HG03175 (cell line): ENCODE measurements at regions not wholly inside any gene's neighbourhood (a gene's known extent, or its start where the extent isn't known, plus 50 kb on each side); places are given as distances from the start of the nearest gene placed in this dataset.
"Not testable (repeated sequence)": the region's sequence is repeated elsewhere in the genome, so short reads cannot be mapped to it uniquely, and the experiment has no call there.

ENCODE experiments used
- ATAC-seq: cut with Tn5 transposase; IDR thresholded peaks from one replicate; pipeline ENCODE4 v1.9.1; 2021; ENCODE audit warnings: mild to moderate bottlenecking, moderate library complexity; ENCODE audit not compliant: unreplicated experiment

DNA sequence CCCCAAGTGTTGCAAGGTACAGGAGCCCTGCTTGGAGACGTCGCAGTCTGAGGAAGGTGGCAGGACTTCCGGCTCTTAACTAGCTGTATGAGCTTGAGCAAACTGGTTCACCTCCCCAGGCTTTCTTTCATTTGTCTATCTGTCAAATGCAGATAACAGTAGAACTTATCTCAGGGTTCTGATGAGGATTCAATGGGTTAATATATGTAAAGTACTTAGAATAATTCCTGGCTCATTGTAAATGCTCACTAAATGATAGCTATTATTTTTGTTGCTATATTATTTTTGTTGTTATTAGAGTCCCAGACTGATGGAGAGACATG lies 108.5 kb upstream of the IPO9 start:
- ATAC-seq = no peak

GRCh38 chr1:201721082-201722049 lies 107.6 kb upstream of the IPO9 start:
- ATAC-seq = no peak

- ATAC-seq = no peak
Measured at GRCh38 chr1:201724039-201724765, 104.8 kb upstream of the IPO9 start.

GRCh38 chr1:201724766-201725118 lies 104.2 kb upstream of the IPO9 start:
- no peak for ATAC-seq

DNA sequence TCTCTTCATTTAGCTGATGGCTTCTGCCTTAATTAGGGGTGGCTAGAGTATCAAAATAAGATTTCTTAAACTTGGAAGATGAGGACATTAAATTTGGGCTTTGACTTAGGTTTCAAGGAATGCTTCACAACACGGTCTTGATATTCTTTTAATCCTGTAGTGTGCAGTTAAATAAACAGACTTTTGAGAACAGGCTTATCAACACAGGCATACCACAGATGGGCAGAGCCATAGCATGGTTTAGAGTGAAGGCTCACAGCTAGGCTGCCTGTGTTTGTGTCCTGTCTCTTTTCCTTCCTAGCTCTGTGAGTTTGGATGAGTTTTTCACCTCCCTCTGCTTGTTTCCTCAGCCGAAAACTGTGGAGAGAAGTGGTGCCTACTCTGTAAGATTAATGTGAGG lies 102.3 kb upstream of the IPO9 start:
- ATAC-seq = no peak

DNA sequence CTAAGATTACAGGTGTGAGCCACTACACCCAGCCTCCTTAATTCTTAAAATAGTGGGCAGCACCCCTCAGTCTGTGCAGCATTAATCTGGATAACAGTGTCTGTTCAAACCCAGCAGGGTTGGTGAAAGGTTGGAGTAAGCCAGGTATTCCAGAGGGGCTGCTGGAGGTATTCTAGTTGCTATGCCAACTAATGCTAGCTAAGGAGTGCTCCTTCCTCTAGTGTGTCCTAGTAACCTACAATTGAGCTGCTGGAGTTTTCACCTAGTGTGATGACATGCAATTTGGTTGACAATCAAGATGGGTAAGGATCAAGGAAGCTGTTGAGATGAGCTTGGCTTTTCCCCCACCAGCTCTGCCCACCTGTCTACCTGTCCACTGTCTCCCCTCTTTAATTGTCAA lies 100.2 kb upstream of the IPO9 start:
- no peak for ATAC-seq

GRCh38 chr1:201729973-201730608 lies 98.9 kb upstream of the IPO9 start:
- ATAC-seq = no peak

- no peak for ATAC-seq
Measured at GRCh38 chr1:201730611-201731010, 98.3 kb upstream of the IPO9 start.

GRCh38 chr1:201731142-201731541 lies 97.8 kb upstream of the IPO9 start:
- no peak for ATAC-seq

DNA sequence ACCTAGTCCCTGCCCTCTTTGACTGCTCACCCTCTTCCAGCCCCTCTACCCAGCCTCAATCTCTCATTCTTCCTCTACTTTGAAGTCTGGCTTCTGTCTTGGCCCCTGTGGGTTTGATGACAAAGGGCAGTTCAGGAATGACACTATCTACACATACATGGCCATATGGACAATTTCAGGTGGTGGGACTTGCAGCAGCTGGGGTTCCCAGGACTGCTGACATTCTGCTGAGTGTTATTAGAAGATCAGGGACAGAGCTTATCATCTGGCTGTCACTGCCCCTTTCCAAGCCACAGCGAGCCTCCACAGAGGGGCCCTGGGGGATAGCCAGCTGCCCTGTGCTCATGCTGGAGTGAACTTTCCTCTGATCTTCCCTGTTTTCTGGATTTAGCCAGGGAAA lies 97.4 kb upstream of the IPO9 start:
- no peak for ATAC-seq

DNA sequence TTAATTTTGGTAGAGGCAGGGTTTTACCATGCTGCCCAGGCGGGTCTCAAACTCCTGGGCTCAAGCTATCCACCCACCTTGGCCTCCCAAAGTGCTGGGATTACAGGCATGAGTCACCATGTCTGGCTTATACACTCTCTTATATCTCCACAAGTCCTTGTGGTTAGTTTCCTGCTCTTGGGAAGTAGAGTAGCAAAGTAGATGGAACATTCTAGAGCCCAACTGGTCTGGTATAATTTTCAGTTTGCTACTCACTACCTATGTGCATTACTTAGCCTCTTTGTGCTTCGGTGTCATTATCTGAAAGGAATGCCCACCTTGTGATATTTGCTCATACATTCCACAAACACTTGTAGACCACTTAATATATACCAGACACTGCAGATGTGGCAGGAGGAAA lies 96.6 kb upstream of the IPO9 start:
- no peak for ATAC-seq

DNA sequence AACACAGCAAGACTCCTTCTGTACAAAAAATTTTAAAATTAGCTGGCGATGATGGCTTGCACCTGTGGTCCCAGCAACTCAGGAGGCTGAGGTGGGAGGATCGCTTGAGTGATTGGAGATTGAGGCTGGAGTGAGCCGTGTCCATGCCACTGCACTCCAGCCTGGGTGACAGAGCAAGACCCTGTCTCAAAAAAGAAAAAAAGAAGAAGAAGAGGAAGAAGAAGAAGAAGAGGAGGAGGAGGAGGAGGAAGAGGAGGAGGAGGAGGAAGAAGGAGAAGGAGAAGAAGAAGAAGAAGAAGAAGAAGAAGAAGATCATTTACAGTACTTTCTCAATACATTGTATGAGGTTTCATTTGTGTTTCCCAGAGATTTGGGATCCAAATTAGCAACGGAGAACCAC lies 94.7 kb upstream of the IPO9 start:
- ATAC-seq = not testable (repeated sequence)

- ATAC-seq = no peak
Measured at GRCh38 chr1:201734786-201735185, 94.2 kb upstream of the IPO9 start.

GRCh38 chr1:201736707-201737320 lies 92.1 kb upstream of the IPO9 start:
- no peak for ATAC-seq

DNA sequence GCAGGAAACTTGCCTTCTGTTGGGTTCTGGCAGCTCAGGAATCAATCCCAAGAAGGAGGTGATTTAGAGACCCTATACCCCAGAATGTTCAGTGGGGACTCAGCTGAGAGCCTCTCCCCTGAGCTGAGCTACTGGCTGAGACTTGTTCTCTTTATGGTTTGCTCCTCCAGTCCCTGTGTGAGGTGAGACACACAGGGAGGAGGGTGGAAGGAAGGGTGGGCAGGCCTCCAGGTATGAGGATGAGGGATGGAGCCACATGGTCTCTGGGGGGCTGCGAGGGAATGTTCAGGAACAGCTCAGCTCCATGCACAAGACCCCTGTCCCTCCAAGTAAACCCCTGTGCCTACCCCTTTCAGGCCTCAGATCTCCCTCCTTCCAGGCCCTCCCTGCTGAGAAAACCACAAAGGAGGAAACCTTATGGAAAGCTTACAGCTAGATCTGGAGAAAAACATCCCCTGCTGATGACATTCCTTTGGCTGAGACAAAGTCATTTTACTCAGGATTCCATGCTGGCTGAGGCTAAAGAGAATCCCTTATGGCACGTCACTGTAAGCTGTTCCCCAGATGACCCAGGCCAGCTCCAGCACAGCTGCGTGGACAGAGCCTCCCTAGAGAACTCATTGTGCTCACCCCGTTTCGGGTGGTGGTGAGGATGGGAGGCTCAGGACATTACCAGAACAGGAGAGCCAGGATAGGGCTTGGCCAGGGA lies 91.5 kb upstream of the IPO9 start:
- no peak for ATAC-seq

DNA sequence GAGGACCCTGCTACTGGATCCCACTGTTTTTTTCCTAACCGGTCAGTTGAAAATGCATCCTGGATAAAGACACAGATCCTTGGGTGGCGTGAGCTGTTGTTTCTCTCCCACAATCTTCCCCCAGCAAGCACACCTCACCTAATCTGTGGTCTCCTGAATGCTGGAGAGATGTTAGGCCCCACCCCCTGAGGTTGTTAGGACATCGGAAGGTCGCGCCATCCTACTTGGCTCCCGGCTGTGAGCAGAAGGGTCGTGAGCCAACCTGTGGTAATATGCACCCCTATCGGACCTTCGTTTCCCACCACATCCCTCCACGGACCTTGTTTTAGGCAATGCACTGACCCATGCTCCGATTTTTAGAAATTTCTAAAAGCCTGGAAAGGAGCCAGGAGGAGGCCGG lies 89.9 kb upstream of the IPO9 start:
- no peak for ATAC-seq

GRCh38 chr1:201739492-201740085 lies 89.4 kb upstream of the IPO9 start:
- no peak for ATAC-seq

DNA sequence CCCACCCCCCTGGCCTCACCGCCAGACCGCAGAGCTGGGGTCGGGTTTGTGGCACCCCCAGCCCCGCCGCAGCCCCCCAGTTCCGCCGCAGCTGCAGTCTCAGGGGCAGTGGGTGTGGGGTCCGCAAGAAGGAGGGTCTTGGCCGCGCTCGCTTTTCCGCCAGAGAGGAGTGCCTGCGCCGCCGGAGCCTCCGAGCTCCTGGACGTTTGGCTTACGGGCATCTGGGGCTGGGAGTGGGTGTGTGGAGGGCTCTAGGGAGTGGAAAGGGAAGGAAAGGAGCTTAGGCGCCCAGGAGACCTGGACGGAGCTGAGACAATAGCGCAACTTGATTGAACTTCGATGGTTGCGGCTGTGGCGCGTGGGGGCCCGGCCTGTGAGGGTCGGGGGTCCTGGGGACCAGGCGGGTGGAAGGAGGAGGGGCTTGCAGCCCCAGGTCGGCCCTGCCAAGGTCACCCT lies 88.8 kb upstream of the IPO9 start:
- no peak for ATAC-seq

DNA sequence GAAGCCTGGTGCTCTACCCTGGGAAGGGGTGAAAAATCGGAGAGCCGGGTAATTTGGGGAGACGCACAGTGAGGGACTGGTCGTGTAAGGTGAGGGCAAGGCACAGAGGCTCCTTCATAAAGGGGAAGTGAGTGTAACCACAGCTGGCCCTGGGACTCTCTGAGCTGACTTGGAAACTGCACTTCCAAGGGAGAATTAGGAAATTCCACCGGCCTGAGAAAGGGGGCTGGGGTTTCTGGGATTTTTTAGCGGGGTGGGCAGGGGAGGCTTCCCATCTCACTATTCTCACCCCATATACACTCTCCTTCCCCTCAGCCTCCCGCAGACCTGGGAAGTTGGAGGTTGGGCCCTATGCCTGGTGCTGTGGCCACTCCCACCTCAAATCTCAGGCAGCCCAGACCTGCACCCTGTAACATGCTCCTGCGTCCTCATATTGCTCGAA lies 88.3 kb upstream of the IPO9 start:
- no peak for ATAC-seq

- ATAC-seq = no peak
Measured at GRCh38 chr1:201741763-201742342, 87.1 kb upstream of the IPO9 start.
